HL-60 (cell line): ENCODE measurements at regions not wholly inside any gene's neighbourhood (a gene's known extent, or its start where the extent isn't known, plus 50 kb on each side); places are given as distances from the start of the nearest gene placed in this dataset.
"Not testable (repeated sequence)": the region's sequence is repeated elsewhere in the genome, so short reads cannot be mapped to it uniquely, and the experiment has no call there.

Experiments used
- DNase-seq, 2 experiments: peaks; one replicate each; pipeline ENCODE4 v3.0.0-alpha.2; 2010 to 2020; ENCODE audit warnings: low read depth in 1 of 2, low spot score in 1 of 2
- H3K27ac ChIP-seq: fragments of 250-450 bp; sonication (Bioruptor Pico); replicated peaks from 2 replicates; pipeline ENCODE4 v1.5.1; 2020; ENCODE audit warnings: mild to moderate bottlenecking, moderate library complexity
- H3K27me3 ChIP-seq: fragments of 250-450 bp; sonication (Bioruptor Pico); 2 replicates; pipeline ENCODE4 v1.5.1; 2021; ENCODE audit warnings: mild to moderate bottlenecking, moderate library complexity; ENCODE audit not compliant: insufficient read depth, poor library complexity, severe bottlenecking
- H3K4me3 ChIP-seq: replicated peaks from 2 replicates; pipeline ENCODE4 v1.5.1; 2011; ENCODE audit warnings: mild to moderate bottlenecking, control low read depth, low read length; ENCODE audit not compliant: insufficient read depth
- CTCF ChIP-seq: IDR thresholded peaks from one replicate; pipeline ENCODE4 v1.5.1; 2011; ENCODE audit warnings: low read length, control low read depth, inconsistent platforms; ENCODE audit not compliant: insufficient read depth
- GABPA ChIP-seq: IDR thresholded peaks from 2 replicates; pipeline ENCODE4 v1.6.1; 2012; ENCODE audit warnings: low read depth
- POLR2AphosphoS5 ChIP-seq: IDR thresholded peaks from 2 replicates; pipeline ENCODE4 v1.6.1; 2012; ENCODE audit warnings: low read depth
- REST ChIP-seq: IDR thresholded peaks from 2 replicates; pipeline ENCODE4 v1.6.1; 2012; ENCODE audit warnings: low read depth; ENCODE audit not compliant: insufficient replicate concordance
- SPI1 ChIP-seq: IDR thresholded peaks from 2 replicates; pipeline ENCODE4 v1.6.1; 2012; ENCODE audit warnings: low read depth, mild to moderate bottlenecking, borderline replicate concordance

GRCh38 chrX:142923201-142923600 is 102.5 kb upstream of the SPANXN4 start:
- H3K27ac ChIP-seq = no peak overlapping the region
- H3K27me3 ChIP-seq = no peaks in the 10 kb centered on the region
- no peak for DNase-seq
- no peak overlapping the region for H3K4me3 ChIP-seq
- TF ChIP-seq POLR2AphosphoS5 (no peak), SPI1 (no peak), REST (no peak), GABPA (no peak), CTCF (no peak)

GRCh38 chrX:142938793-142939192 is 86.9 kb upstream of the SPANXN4 start:
- Histone ChIP-seq H3K27ac (no peak overlapping the region), H3K27me3 (no peaks in the 10 kb centered on the region), H3K4me3 (no peak overlapping the region)
- TF ChIP-seq POLR2AphosphoS5 (no peak), GABPA (no peak), SPI1 (no peak), REST (no peak), CTCF (no peak)
- DNase-seq = no peak

- not testable (repeated sequence) for DNase-seq, H3K4me3 ChIP-seq, H3K27me3 ChIP-seq, H3K27ac ChIP-seq
Measured at GRCh38 chrX:142972147-142972809, 53.5 kb upstream of the SPANXN4 start.
